ENCODE measurements at regions not wholly inside any gene's neighbourhood (a gene's known extent, or its start where the extent isn't known, plus 50 kb on each side); places are given as distances from the start of the nearest gene placed in this dataset.
"Not testable (repeated sequence)": the region's sequence is repeated elsewhere in the genome, so short reads cannot be mapped to it uniquely, and the experiment has no call there.

DNA sequence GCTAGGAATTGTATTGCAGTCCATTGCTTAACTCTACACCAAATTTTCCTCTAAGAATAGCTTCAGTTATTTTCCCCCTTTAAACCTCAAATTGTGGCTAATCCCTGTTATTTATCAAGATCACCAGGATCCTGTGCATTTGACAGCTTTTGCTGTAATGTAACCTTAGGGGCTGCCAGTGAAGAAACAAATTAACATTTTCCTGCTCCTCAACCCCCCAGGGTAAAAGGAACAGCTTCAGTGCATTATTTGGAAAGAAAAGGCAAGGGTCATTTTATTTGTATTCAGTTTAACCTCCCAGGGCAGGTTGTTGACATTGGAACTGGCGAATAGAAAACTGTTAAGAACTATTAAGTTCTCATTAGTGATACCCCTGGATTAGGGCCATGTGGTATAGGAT, 57.0 kb downstream of the PCDH20 start:
- no peak for DNase-seq (ENCODE audit: low read depth in 4 of 4, low spot score in 3 of 4)

DNA sequence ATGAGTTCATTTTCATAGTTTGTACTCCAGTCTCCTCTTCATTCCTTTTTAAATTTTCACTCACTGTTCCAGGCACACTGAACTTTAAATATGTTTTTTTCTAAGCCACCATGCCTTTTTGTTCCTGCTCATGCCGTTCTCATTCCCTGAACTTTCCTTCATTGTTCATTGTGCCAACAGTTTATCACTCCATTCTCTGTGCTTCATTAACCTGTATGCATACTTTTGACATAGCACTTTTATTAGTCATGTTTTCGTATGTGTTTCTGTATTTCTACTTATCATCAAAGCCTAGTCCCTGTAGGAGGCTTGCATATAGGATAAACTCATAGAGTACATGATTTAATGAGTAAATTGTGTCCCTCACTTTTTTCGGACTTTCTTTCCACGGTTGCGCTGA, 65.3 kb downstream of the PCDH20 start:
- DNase-seq (ENCODE audit: low read depth in 4 of 4, low spot score in 3 of 4) = no peak

- no peak for DNase-seq (ENCODE audit: low read depth in 4 of 4, low spot score in 3 of 4)
Observed at GRCh38 chr13:61339054-61339621, 76.5 kb downstream of the PCDH20 start.

DNA sequence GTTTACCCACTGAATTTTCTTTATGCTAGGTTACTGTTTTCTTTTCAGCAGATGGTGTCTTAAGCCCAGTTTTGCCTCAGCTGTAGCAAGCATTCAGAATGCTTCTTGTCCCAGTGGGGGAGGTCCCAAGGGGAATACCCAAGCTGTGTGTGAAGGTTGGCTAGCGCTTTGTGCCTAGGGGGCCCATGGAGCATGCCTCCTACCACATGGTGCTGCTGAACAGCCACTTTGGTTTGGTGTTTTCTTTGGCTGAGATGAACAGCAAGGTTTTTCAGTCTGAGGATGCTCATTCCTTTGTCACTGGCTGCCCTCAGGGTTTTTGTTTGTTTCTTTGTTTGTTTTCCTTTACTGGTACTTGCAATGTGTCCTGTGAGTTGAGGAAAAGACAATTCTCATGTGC, 99.0 kb downstream of the PCDH20 start:
- no peak for DNase-seq (ENCODE audit: low read depth in 4 of 4, low spot score in 3 of 4)

DNA sequence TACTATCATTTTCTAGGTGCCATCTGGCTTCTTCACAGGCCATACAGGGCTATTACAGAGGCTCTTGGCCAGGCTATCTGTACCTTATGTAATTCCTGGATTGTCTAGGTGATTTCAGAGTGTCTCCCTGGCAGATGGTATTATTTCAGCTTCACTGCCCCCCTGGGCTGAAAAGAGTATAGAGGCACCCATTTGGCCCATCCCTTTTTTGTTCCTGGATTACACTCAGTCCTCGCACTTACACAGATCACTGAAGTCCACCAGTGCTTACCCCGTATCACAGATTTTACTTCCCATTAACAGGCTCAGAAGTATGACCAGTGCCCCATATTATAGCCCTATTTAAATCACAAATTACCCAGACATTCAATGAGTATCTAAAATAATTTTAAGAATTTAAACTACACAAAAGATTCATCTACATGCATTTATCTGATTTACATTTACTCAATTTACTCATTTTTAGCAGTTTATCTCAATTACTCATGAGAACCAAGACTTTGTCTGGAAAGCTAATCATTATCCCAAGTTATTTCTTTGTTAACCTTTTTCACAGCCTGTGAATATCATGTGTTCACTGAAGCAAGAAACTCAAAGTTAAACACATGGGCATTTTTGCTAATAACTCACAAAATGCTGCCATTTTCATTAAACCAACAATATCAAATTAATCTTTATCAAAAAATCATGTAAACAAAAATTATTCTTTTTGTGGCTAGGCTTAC, 121.0 kb downstream of the PCDH20 start:
- peak in 1 of 4 donors; percentile 21 for DNase-seq (ENCODE audit: low read depth in 4 of 4, low spot score in 3 of 4)

DNA sequence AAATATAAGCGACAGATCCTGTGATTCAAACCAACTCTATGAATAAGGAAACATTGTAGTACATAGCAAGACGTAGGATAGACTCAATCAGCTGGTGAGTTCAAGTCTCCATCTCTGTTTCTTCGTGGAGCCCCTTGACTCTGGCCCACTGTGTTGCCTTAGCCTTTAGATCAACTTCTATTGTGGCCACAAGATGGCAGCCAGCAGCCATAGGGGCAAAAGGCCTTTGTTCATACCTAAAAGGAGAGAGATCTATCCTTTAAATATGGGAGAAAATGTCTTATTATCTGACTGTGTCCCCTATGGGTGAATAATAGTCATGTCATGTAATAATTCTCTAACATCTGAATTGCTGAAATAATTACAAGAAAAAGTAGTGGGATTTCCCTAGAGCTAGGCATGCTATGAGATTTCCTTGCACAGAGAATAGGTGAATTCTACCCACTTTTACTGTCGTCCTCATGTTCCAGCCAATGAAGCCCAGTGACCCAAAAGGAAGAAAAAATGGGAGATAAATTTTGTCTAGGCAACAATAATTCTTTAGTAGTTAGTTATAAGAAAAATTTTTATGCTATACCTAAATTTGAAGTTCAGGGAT, 129.4 kb downstream of the PCDH20 start:
- DNase-seq (ENCODE audit: low read depth in 4 of 4, low spot score in 3 of 4) = no peak

- no peak for DNase-seq (ENCODE audit: low read depth in 4 of 4, low spot score in 3 of 4)
Observed at GRCh38 chr13:61277586-61278276, 137.9 kb downstream of the PCDH20 start.

DNA sequence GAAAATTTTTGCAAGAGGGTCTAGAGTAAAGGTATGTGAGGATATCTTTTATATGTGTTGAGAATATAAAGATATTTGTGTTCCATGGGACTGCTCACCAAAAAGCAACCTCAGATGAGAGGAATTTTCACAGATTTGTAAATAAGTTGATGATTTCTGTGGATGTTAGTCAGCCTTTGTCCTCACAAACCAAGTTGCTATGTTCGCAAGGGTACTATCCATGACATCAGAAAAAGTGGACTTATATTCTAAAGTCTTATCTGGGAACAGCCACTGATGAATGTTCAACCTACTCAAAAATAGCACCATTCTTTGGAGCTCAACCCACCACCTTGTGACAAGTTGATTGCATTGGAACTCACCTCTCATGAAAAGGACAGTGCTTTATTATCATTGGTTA, 138.6 kb downstream of the PCDH20 start:
- DNase-seq (ENCODE audit: low read depth in 4 of 4, low spot score in 3 of 4) = no peak

DNA sequence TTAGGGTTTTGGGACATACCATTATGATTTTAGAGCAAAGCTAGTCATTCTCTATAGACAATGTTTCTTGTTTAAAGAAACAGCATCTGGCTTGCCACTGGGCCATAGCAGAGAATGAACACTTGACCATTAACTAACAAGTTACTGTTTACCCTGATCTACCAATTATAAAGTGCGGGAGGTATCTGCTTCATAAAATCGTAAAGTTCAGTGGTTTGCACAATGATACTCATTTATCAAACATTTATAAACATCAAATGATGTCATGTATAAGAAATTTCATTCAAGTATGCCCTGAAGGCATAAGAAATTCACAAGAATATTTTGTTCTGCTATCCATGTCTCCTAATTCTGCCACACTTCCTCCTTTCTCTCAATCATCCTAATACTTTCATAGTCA, 139.2 kb downstream of the PCDH20 start:
- DNase-seq (ENCODE audit: low read depth in 4 of 4, low spot score in 3 of 4) = no peak

DNA sequence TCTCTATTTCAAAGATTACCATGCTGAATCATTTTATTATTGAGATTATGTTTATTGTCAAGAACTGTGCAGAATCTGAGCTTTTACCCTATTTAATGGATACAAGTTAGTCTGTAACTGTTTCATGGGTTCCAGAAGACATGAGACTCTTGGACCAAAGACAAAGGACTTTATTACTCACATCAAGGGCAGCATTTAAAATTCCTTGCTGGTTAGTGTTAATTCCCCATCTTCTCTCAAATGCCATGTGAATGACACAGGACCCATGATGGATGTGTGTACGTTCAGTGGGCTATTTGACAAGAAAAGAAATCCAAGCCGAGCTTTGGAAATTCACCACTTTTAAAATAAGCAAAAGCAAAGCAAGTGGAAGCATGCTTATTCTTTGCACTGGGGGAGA, 139.9 kb downstream of the PCDH20 start:
- DNase-seq (ENCODE audit: low read depth in 4 of 4, low spot score in 3 of 4) = no peak

GRCh38 chr13:61275251-61275650, 140.4 kb downstream of the PCDH20 start:
- DNase-seq (ENCODE audit: low read depth in 4 of 4, low spot score in 3 of 4) = no peak

GRCh38 chr13:61266896-61267295, 148.8 kb downstream of the PCDH20 start:
- DNase-seq (ENCODE audit: low read depth in 4 of 4, low spot score in 3 of 4) = not testable (repeated sequence)

GRCh38 chr13:61261746-61262472, 153.7 kb downstream of the PCDH20 start:
- no peak for DNase-seq (ENCODE audit: low read depth in 4 of 4, low spot score in 3 of 4)

GRCh38 chr13:61258185-61258584, 157.5 kb downstream of the PCDH20 start:
- DNase-seq (ENCODE audit: low read depth in 4 of 4, low spot score in 3 of 4) = no peak

GRCh38 chr13:61255040-61255796, 160.4 kb downstream of the PCDH20 start:
- DNase-seq (ENCODE audit: low read depth in 4 of 4, low spot score in 3 of 4) = no peak

DNA sequence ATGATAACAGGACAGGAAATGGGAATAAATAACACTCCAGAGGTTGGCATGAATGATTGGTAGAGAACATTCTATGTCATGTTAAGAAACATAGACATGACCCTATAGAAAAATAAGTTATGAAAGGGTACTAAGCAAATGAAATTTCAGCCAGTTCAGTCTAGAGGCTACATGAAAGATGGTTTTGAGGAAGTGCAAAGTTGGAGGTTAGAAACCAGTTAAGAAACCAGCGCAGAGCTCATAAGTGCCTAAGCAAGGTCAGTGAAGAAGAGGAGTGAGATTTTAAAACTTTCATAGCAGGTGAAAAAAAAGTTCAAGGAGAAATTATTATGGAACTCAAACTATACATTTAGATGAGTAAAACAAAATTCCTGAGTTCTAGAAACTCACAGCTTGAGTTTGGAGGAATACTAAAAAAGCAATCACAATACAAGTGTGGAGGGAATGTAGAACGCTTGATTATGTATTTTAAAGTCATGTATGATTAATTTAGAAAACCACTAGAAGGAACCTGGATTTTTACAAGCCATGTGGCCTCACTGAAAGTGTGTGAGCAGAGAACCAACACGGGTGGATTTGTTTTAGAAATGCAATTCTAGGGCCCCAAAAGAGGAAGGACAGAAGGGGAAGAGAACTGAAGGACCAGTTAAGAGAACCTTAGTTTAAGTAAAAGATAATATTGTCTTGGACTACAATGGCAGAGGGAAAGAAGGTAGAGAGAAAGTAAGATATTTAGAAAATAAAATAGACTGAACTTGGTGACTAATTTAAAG, 162.4 kb downstream of the PCDH20 start:
- no peak for DNase-seq (ENCODE audit: low read depth in 4 of 4, low spot score in 3 of 4)

DNA sequence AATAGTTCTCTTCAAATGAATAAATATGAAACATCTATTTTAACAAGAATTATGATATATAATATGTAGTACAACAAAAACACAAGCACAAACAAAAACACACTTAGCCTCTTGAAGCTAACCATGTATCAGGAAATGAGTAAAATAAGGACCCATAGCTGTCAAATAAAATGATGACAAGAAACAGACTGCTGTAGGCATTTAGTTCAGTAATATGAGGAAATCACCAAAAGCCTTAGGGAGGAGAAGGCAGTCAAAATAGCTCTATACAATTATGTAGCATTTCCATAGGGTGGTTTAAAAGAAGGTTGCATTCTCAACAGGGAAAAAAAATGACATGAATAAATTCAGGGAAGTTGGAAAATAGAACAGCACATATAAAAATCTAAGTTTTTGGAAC, 163.4 kb downstream of the PCDH20 start:
- DNase-seq (ENCODE audit: low read depth in 4 of 4, low spot score in 3 of 4) = peak; percentile 8 to 27 (median 14)

DNA sequence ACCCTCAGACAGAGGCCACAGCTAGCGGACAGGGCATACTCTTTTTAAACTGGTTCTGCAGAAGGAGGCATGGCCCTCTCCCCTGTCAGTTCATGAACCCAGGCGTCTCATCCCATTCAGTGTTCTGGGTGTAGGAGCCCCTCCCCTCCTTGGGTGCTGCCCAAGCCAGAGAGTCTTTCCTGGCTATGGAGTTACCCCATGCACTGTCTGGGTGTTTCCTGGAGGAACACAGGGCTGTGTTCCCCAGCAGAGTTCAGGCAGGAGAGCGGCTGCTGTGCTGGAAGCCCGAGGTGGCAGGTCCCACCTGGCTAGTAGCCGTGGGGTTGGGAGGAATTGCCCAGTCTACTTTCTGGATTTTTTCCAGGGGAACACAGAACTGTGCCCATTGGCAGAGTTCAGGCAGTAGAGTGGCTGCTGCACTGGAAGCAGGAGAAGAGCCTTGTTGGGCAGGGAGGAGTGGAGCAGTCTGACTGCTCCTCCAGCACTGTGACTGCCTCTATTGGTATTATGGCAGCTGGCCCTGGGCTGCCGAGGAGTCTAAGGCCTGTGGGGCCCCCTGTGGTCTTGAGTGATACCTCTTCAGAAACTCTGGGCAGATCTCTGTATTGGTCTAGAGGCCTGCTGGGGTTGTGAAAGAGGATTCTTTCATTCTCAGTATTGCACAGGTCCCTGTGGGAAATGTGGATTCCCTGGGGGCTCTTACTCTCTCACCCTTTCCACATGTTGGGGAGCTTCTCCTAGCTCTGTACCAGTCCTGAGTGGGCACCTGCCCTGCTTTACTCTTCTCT, 168.3 kb downstream of the PCDH20 start:
- no peak for DNase-seq (ENCODE audit: low read depth in 4 of 4, low spot score in 3 of 4)

GRCh38 chr13:61246351-61246750, 169.3 kb downstream of the PCDH20 start:
- no peak for DNase-seq (ENCODE audit: low read depth in 4 of 4, low spot score in 3 of 4)
